ENCODE measurements at regions not wholly inside any gene's neighbourhood (a gene's known extent, or its start where the extent isn't known, plus 50 kb on each side); places are given as distances from the start of the nearest gene placed in this dataset.

DNA sequence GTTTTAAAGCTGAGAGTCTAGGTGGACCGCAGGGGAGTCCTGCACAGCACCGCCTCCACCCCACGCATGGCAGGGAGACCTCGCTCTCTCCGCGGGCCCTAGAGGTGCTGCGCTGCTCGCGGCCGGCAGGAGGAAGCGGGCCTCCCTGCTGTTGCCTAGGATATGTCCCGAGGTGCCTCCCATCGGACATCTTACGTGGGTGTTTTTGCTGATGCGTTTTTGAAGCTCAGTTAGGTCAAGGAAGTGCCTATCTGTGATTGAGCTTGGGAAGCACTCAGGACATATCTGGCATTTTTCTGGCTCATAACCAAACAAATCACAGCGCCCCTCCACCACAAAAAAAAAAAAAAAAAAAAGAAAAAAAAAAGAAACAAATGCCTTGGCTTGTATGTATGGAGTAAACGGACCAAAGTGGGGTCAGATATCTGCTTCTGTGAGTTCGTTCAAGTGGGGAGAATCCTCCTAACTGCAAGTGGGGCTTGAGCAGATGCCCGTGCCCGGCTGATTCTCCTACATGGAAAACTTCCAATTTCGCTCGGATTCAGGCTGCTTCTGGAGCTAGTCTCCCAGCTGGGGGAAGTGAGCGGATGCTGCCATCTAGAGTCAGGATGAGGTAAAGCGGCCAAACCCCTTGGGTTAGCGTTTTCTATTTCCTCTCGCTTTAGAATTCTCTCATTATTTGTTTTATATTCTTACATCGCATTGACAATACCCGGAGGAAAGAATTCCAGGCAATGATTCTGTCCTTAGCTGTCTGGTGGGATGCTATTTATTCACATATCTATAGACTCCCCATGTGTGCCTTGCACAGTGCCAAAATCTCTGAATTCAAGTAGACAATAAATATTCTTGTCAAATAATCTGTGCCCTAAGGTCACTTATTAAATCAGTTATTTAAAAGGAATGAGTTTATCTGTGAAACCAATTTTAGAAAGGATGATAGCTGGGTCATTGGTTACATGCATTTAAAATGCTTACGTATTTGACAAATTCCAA is 95.3 kb downstream of the CD8B2 start (continued):
- TF ChIP-seq NFE2L2 (IDR thresholded peaks at IDR 0.05; ENCODE audit: low read depth, low read length) = no peak
- no peak for TF ChIP-seq MXI1 (IDR thresholded peaks at IDR 0.05; ENCODE audit: borderline replicate concordance, low read depth, low read length)

DNA sequence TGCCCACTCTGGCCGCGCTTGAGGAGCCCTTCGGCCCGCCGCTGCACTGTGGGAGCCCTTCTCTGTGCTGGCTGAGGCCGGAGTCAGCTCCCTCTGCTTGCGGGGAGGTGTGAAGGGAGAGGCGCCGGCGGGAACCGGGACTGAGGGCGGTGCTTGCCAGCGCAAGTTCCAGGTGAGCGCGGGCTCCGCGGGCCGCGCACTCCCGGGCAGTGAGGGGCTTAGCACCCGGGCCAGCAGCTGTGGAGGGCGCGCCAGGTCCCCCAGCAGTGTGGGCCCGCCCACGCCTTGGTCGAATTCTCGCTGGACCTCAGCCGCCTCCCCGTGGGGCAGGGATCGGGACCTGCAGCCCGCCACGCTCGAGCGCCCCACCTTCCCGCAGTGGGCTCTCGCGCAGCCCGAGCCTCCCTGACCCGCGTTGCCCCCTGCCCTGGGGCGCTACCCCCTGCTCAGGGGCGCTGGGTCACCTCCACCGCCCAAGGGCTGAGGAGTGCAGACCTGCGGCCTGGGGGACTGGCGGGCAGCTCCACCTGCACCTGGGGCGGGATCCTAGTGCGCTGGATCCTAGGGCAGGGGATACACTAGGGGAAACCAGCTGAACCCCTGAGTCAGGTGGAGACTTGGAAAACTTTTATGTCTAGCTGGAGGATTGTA is 97.3 kb downstream of the CD8B2 start:
- Histone ChIP-seq H3K9me1 (ENCODE audit: insufficient read depth, low read length) (no peaks in the 10 kb centered on the region), H3K36me3 (ENCODE audit: control insufficient read depth, insufficient read depth, low read length) (no peaks in the 10 kb centered on the region), H3K14ac (replicated peaks; ENCODE audit: low read depth, low read length) (no peak overlapping the region), H2BK15ac (ENCODE audit: low read depth, low read length) (no peak overlapping the region), H3K79me1 (ENCODE audit: low read depth in 1 of 2, low read length in 2 of 2) (no peaks in the 10 kb centered on the region), H3K23ac (ENCODE audit: low read depth, low read length) (no peak overlapping the region), H3K9ac (ENCODE audit: low read depth, low read length) (no peak overlapping the region), H3K18ac (ENCODE audit: low read depth, low read length) (no peak overlapping the region), H2AK9ac (replicated peaks; ENCODE audit: low read depth, low read length, poor library complexity) (no peak overlapping the region), H4K91ac (ENCODE audit: insufficient read depth, low read depth, low read length) (no peak overlapping the region), H4K20me1 (ENCODE audit: insufficient read depth, low read length) (no peaks in the 10 kb centered on the region), H3K4ac (ENCODE audit: low read depth, low read length) (no peak overlapping the region), H2AK5ac (ENCODE audit: low read depth, low read length) (no peak overlapping the region), H3K9me3 (ENCODE audit: control insufficient read depth, insufficient read depth, low read length) (no peaks in the 10 kb centered on the region), H3K56ac (ENCODE audit: extremely low read depth, insufficient read depth, low read length) (no peak overlapping the region), H2BK20ac (ENCODE audit: low read depth, low read length) (no peak overlapping the region), H2BK5ac (ENCODE audit: low read depth, low read length, poor library complexity, severe bottlenecking) (no peak overlapping the region), H3K27ac (ENCODE audit: insufficient read depth, low read length) (no peak overlapping the region), H2AFZ (replicated peaks; ENCODE audit: low read length, poor library complexity) (no peak overlapping the region), H3K4me1 (ENCODE audit: control insufficient read depth, insufficient read depth, low read length) (no peaks in the 10 kb centered on the region), H4K5ac (ENCODE audit: low read depth, low read length) (no peak overlapping the region), H3K4me2 (ENCODE audit: low read depth, low read length) (no peak overlapping the region), H3K27me3 (ENCODE audit: control insufficient read depth, insufficient read depth, low read length) (peaks cover 4% of the 10 kb centered on the region; the same call in 1 of the 2 replicates), H4K8ac (ENCODE audit: low read depth in 2 of 2, low read length in 2 of 2) (no peak overlapping the region), H2BK120ac (ENCODE audit: low read depth, low read length) (no peak overlapping the region), H3K4me3 (ENCODE audit: insufficient read depth, low read depth, low read length) (no peak overlapping the region)
- intact Hi-C loops (cut with micrococcal nuclease) (no loop called here), in situ Hi-C loops (cut with MboI; ENCODE audit: low sequenced_read_pairs) (no loop called here), dilution Hi-C loops (cut with HindIII; ENCODE audit: low sequenced_read_pairs, unreplicated experiment) (no loop called here)
- WGBS, 2 experiments (ENCODE audit: extremely low coverage in 2 of 2, insufficient read length in 1 of 2) = 44% methylated on average over 22 of the region's 47 CpGs; no CpG with 5 or more reads in 1 of the 2 experiments
- CTCF ChIA-PET = no interaction called here
- DNase-seq (no peak), ATAC-seq (ENCODE audit: low read depth) (no peak)
- no TSS peak for BruUV-seq (replicated peaks)
- POLR2A ChIA-PET (ENCODE audit: unreplicated experiment) = no interaction called here
- TF ChIP-seq POLR2A (IDR thresholded peaks at IDR 0.05; ENCODE audit: low read depth, low read length) (no peak), RFX5 (IDR thresholded peaks at IDR 0.05; ENCODE audit: low read depth, low read length) (no peak), RCOR1 (IDR thresholded peaks at IDR 0.05; ENCODE audit: insufficient replicate concordance, low read length) (no peak), CEBPB (IDR thresholded peaks at IDR 0.05; ENCODE audit: low read depth, low read length) (no peak), NFE2L2 (IDR thresholded peaks at IDR 0.05; ENCODE audit: low read depth, low read length) (no peak), MAZ (IDR thresholded peaks at IDR 0.05; ENCODE audit: borderline replicate concordance, low read depth, low read length) (no peak), MXI1 (IDR thresholded peaks at IDR 0.05; ENCODE audit: borderline replicate concordance, low read depth, low read length) (no peak), RAD21 (IDR thresholded peaks at IDR 0.05; ENCODE audit: low read length) (no peak), CHD1 (IDR thresholded peaks at IDR 0.05; ENCODE audit: low read depth, low read length) (no peak), SMC3 (IDR thresholded peaks at IDR 0.05; ENCODE audit: low read depth, low read length) (no peak), CTCF (conservative IDR thresholded peaks at IDR 0.05; ENCODE audit: low read depth, low read length) (no peak)
- TF ChIP-seq, protein P1, sequence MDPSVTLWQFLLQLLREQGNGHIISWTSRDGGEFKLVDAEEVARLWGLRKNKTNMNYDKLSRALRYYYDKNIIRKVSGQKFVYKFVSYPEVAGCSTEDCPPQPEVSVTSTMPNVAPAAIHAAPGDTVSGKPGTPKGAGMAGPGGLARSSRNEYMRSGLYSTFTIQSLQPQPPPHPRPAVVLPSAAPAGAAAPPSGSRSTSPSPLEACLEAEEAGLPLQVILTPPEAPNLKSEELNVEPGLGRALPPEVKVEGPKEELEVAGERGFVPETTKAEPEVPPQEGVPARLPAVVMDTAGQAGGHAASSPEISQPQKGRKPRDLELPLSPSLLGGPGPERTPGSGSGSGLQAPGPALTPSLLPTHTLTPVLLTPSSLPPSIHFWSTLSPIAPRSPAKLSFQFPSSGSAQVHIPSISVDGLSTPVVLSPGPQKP (IDR thresholded peaks at IDR 0.05; ENCODE audit: borderline replicate concordance, low read depth, low read length) = no peak

All from IMR-90 (cell line).